ENCODE measurements at regions not wholly inside any gene's neighbourhood (a gene's known extent, or its start where the extent isn't known, plus 50 kb on each side); places are given as distances from the start of the nearest gene placed in this dataset.

DNA sequence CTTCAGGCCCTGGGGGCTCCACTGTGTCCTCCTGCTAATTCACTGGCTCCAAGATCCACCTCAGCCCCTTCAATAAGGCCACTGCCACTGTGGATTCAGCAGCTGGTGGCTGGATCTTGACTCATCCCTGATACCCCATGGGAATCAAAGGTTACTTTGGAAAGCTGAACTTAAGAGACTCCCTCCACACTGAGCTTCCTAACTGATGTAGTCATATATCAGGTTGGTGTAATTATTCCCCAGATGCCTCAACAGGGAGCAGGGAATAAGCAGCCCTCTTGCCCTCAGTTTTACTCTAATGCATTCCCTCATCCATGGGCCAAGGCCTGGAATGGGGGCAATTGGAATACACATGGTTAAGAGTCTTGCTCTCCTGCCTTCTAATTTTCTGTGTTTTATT is 164.6 kb downstream of the FASLG start:
- Histone ChIP-seq H2BK20ac (ENCODE audit: low read length) (no peak overlapping the region), H4K8ac (ENCODE audit: extremely low read depth, insufficient read depth, low read length) (no peak overlapping the region), H3K4me2 (ENCODE audit: insufficient read depth in 1 of 2, low read depth in 2 of 2, low read length in 2 of 2) (no peak overlapping the region), H2BK120ac (replicated peaks; ENCODE audit: low read depth, low read length) (no peak overlapping the region), H3K23ac (ENCODE audit: insufficient read length) (no peak overlapping the region), H3K79me1 (ENCODE audit: low read depth, low read length) (no peaks in the 10 kb centered on the region), H3K9me3 (ENCODE audit: insufficient read depth in 2 of 2, low read depth in 1 of 2, low read length in 1 of 2) (no peaks in the 10 kb centered on the region), H2BK12ac (ENCODE audit: low read depth, low read length) (no peak overlapping the region), H3K23me2 (ENCODE audit: low read depth, low read length) (no peaks in the 10 kb centered on the region; the same call in 1 of the 2 replicates), H2BK5ac (ENCODE audit: low read depth, low read length) (no peak overlapping the region), H3K4me1 (replicated peaks in 1 of 4; ENCODE audit: control insufficient read depth in 3 of 4, insufficient read depth in 4 of 4, low read length in 3 of 4) (peaks cover 0 to 2% (median 0%) of the 10 kb centered on the region in 4 experiments; a peak in 1 of 7 replicates), H3K4me3 (ENCODE audit: extremely low read depth in 1 of 4, insufficient read depth in 2 of 4, low read depth in 3 of 4, low read length in 4 of 4) (no peak overlapping the region), H4K5ac (ENCODE audit: insufficient read length, low read depth, low read length) (no peak overlapping the region), H3K79me2 (ENCODE audit: control insufficient read depth in 1 of 2, insufficient read depth in 2 of 2, low read length in 2 of 2) (no peaks in the 10 kb centered on the region), H2AK5ac (ENCODE audit: low read depth, low read length) (no peak overlapping the region), H3K36me3 (ENCODE audit: control insufficient read depth in 2 of 4, insufficient read depth in 4 of 4, low read length in 3 of 4) (no peaks in the 10 kb centered on the region), H3K27ac (ENCODE audit: low read depth, low read length) (no peak overlapping the region), H2AFZ (ENCODE audit: low read length) (no peak overlapping the region), H3K4ac (replicated peaks; ENCODE audit: insufficient read length, low read depth, low read length) (no peak overlapping the region), H3K9ac (replicated peaks in 1 of 4; ENCODE audit: extremely low read depth in 1 of 4, low read depth in 3 of 4, low read length in 3 of 4) (no peak overlapping the region), H3K18ac (ENCODE audit: extremely low read depth, low read length) (no peak overlapping the region), H4K20me1 (replicated peaks in 1 of 2; ENCODE audit: control insufficient read depth in 1 of 2, insufficient read depth in 2 of 2, low read length in 2 of 2) (no peaks in the 10 kb centered on the region), H3K56ac (replicated peaks; ENCODE audit: insufficient read length, low read depth, low read length) (no peak overlapping the region), H4K91ac (replicated peaks; ENCODE audit: insufficient read length, low read length) (no peak overlapping the region), H2BK15ac (ENCODE audit: low read length) (no peak overlapping the region), H3K27me3 (replicated peaks in 1 of 4; ENCODE audit: control insufficient read depth in 3 of 4, extremely low read depth in 1 of 4, insufficient read depth in 3 of 4, low read length in 3 of 4) (no peaks in the 10 kb centered on the region), H3K14ac (ENCODE audit: insufficient read length) (no peak overlapping the region)
- CTCF ChIA-PET (ENCODE audit: partially characterized antibody), result interaction anchor here (1.0 to 11.1 kb wide), 4 partner anchors 10 to 390 kb away, joined by 3 to 150 read pairs (median 4); no protein-coding TSS in a partner anchor
- TF ChIP-seq, protein P1, sequence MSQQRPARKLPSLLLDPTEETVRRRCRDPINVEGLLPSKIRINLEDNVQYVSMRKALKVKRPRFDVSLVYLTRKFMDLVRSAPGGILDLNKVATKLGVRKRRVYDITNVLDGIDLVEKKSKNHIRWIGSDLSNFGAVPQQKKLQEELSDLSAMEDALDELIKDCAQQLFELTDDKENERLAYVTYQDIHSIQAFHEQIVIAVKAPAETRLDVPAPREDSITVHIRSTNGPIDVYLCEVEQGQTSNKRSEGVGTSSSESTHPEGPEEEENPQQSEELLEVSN (IDR thresholded peaks at IDR 0.05), result no peak
- no peak for TF ChIP-seq TBP (IDR thresholded peaks at IDR 0.05; ENCODE audit: low read depth, low read length)
- TF ChIP-seq SP1 (IDR thresholded peaks at IDR 0.05; ENCODE audit: low read depth, low read length), result no peak
- no peak for TF ChIP-seq RBBP5 (IDR thresholded peaks at IDR 0.05; ENCODE audit: borderline replicate concordance, low read depth, low read length)
- TF ChIP-seq HDAC2 (IDR thresholded peaks at IDR 0.05; ENCODE audit: borderline replicate concordance in 1 of 2, low read depth in 2 of 2, low read length in 2 of 2), result no peak
- no peak for TF ChIP-seq POLR2AphosphoS5 (IDR thresholded peaks at IDR 0.05; ENCODE audit: low read depth, low read length)
- no peak for FAIRE-seq
- no peak for DNase-seq (ENCODE audit: low read depth in 1 of 2, low spot score in 2 of 2)
- POLR2A ChIA-PET (ENCODE audit: partially characterized antibody), result no interaction called here

Measured in H1 (cell line).